ENCODE measurements at regions not wholly inside any gene's neighbourhood (a gene's known extent, or its start where the extent isn't known, plus 50 kb on each side); places are given as distances from the start of the nearest gene placed in this dataset.

- Histone ChIP-seq H3K14ac (ENCODE audit: low read length) (no peak overlapping the region), H3K4me1 (ENCODE audit: control insufficient read depth in 2 of 2, insufficient read depth in 1 of 2, low read depth in 1 of 2, low read length in 2 of 2) (no peaks in the 10 kb centered on the region), H3K27ac (replicated peaks; ENCODE audit: low read length) (no peak overlapping the region), H2BK15ac (ENCODE audit: low read length) (no peak overlapping the region), H2BK12ac (ENCODE audit: low read length) (no peak overlapping the region), H3K9ac (ENCODE audit: low read depth, low read length, poor library complexity) (no peak overlapping the region), H3K27me3 (ENCODE audit: control insufficient read depth in 3 of 3, insufficient read depth in 3 of 3, low read depth in 1 of 3, low read length in 3 of 3) (no peaks in the 10 kb centered on the region), H3K4ac (ENCODE audit: low read length) (no peak overlapping the region), H3K79me1 (ENCODE audit: low read depth, low read length) (no peaks in the 10 kb centered on the region), H2BK5ac (ENCODE audit: low read length) (no peak overlapping the region), H2BK120ac (ENCODE audit: low read depth, low read length) (no peak overlapping the region), H3K23ac (ENCODE audit: low read depth, low read length, poor library complexity) (no peak overlapping the region), H4K8ac (ENCODE audit: low read depth, low read length) (no peak overlapping the region), H3K9me3 (replicated peaks in 1 of 2; ENCODE audit: control insufficient read depth in 2 of 2, insufficient read depth in 1 of 2, low read depth in 1 of 2, low read length in 2 of 2) (no peaks in the 10 kb centered on the region), H3K4me3 (ENCODE audit: low read length in 2 of 2) (no peak overlapping the region), H3K4me2 (ENCODE audit: insufficient read depth, low read length, poor library complexity, severe bottlenecking) (no peak overlapping the region), H3K18ac (ENCODE audit: low read length) (no peak overlapping the region), H2AFZ (ENCODE audit: low read length) (no peak overlapping the region), H3K36me3 (replicated peaks in 1 of 2; ENCODE audit: control insufficient read depth in 2 of 2, insufficient read depth in 2 of 2, low read length in 2 of 2) (no peaks in the 10 kb centered on the region), H2AK5ac (ENCODE audit: low read depth, low read length) (no peak overlapping the region), H4K91ac (ENCODE audit: low read depth, low read length, poor library complexity) (no peak overlapping the region)
- DNase-seq (ENCODE audit: low spot score), result no peak
- no CpG with 5 or more reads among the region's 2 CpGs for WGBS, 2 donors (ENCODE audit: extremely low coverage in 2 of 2, insufficient read length in 2 of 2, insufficient replicate concordance in 1 of 2)
Measured at GRCh38 chrX:109793191-109793590, 60.1 kb upstream of the ACSL4 start.

DNA sequence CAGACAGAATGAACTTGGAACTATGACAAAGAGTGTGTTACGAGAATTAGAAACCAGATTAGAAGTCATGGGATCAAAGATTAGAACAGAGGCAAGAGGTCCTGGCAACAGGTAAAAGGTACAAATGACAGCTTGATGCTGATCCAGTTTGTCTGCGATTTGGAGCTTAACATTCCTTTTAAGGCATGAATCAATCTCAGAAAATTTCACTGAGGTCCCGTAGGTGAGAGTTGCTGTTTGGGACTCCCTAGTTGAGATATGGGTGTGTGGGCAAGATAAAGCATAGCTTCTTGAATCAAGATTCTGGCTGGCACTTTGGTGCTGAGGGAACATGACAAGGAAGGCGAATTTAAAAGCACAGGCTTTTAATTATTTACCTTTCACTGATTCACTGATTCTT is 62.6 kb upstream of the ACSL4 start:
- no peaks in the 10 kb centered on the region for H3K79me1 ChIP-seq (ENCODE audit: low read depth, low read length)
- no CpG with 5 or more reads among the region's 4 CpGs for WGBS, 2 donors (ENCODE audit: extremely low coverage in 2 of 2, insufficient read length in 2 of 2, insufficient replicate concordance in 1 of 2)
- no peak overlapping the region for H3K14ac ChIP-seq (ENCODE audit: low read length)
- no peaks in the 10 kb centered on the region for H3K9me3 ChIP-seq (replicated peaks in 1 of 2; ENCODE audit: control insufficient read depth in 2 of 2, insufficient read depth in 1 of 2, low read depth in 1 of 2, low read length in 2 of 2)
- no peak overlapping the region for H2BK120ac ChIP-seq (ENCODE audit: low read depth, low read length)
- H2BK12ac ChIP-seq (ENCODE audit: low read length), result no peak overlapping the region
- H3K4ac ChIP-seq (ENCODE audit: low read length), result no peak overlapping the region
- H3K4me3 ChIP-seq (ENCODE audit: low read length in 2 of 2), result no peak overlapping the region
- no peak overlapping the region for H2BK5ac ChIP-seq (ENCODE audit: low read length)
- no peak overlapping the region for H3K27ac ChIP-seq (replicated peaks; ENCODE audit: low read length)
- no peak for DNase-seq (ENCODE audit: low spot score)
- H3K9ac ChIP-seq (ENCODE audit: low read depth, low read length, poor library complexity), result no peak overlapping the region
- no peak overlapping the region for H3K18ac ChIP-seq (ENCODE audit: low read length)
- H3K4me2 ChIP-seq (ENCODE audit: insufficient read depth, low read length, poor library complexity, severe bottlenecking), result no peak overlapping the region
- no peak overlapping the region for H2AFZ ChIP-seq (ENCODE audit: low read length)
- no peak overlapping the region for H2AK5ac ChIP-seq (ENCODE audit: low read depth, low read length)
- no peaks in the 10 kb centered on the region for H3K27me3 ChIP-seq (ENCODE audit: control insufficient read depth in 3 of 3, insufficient read depth in 3 of 3, low read depth in 1 of 3, low read length in 3 of 3)
- H2BK15ac ChIP-seq (ENCODE audit: low read length), result no peak overlapping the region
- H3K4me1 ChIP-seq (ENCODE audit: control insufficient read depth in 2 of 2, insufficient read depth in 1 of 2, low read depth in 1 of 2, low read length in 2 of 2), result no peaks in the 10 kb centered on the region
- H4K91ac ChIP-seq (ENCODE audit: low read depth, low read length, poor library complexity), result no peak overlapping the region
- H3K36me3 ChIP-seq (replicated peaks in 1 of 2; ENCODE audit: control insufficient read depth in 2 of 2, insufficient read depth in 2 of 2, low read length in 2 of 2), result no peaks in the 10 kb centered on the region
- H3K23ac ChIP-seq (ENCODE audit: low read depth, low read length, poor library complexity), result no peak overlapping the region
- no peak overlapping the region for H4K8ac ChIP-seq (ENCODE audit: low read depth, low read length)

- no peak overlapping the region for H2BK15ac ChIP-seq (ENCODE audit: low read length)
Measured at GRCh38 chrX:109797311-109797975, 64.4 kb upstream of the ACSL4 start.

DNA sequence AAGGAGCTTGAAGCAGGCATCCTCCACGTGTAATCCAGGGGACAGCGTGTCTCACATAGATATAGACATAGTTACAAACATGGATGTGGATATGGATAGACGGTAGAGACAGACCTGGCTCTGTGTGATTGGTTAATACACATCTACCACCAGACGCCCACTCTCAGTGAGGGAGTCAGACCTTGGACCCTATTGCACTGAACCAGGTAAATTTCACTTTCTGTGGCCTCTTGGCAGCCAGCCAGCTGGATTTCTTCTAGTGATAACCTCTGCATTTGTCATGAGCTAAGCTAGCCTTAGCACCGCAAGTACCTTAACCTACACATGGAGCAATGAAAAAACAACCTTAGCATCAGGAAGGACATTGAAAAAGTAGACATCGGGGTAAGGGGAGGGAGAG is 79.2 kb upstream of the ACSL4 start:
- Histone ChIP-seq H2AFZ (ENCODE audit: low read length) (no peak overlapping the region), H4K8ac (ENCODE audit: low read depth, low read length) (no peak overlapping the region), H3K14ac (ENCODE audit: low read length) (no peak overlapping the region)

More at GRCh38 chrX:109797311-109797975, 64.4 kb upstream of the ACSL4 start:
- no peak overlapping the region for H3K27ac ChIP-seq (replicated peaks; ENCODE audit: low read length)
- H3K9me3 ChIP-seq (replicated peaks in 1 of 2; ENCODE audit: control insufficient read depth in 2 of 2, insufficient read depth in 1 of 2, low read depth in 1 of 2, low read length in 2 of 2), result no peaks in the 10 kb centered on the region
- H3K9ac ChIP-seq (ENCODE audit: low read depth, low read length, poor library complexity), result no peak overlapping the region
- H3K4ac ChIP-seq (ENCODE audit: low read length), result no peak overlapping the region
- no peak overlapping the region for H2BK120ac ChIP-seq (ENCODE audit: low read depth, low read length)
- H3K14ac ChIP-seq (ENCODE audit: low read length), result no peak overlapping the region
- no peak overlapping the region for H3K18ac ChIP-seq (ENCODE audit: low read length)
- no peak overlapping the region for H4K91ac ChIP-seq (ENCODE audit: low read depth, low read length, poor library complexity)
- no CpG with 5 or more reads among the region's 1 CpG for WGBS, 2 donors (ENCODE audit: extremely low coverage in 2 of 2, insufficient read length in 2 of 2, insufficient replicate concordance in 1 of 2)
- H2AK5ac ChIP-seq (ENCODE audit: low read depth, low read length), result no peak overlapping the region
- H3K79me1 ChIP-seq (ENCODE audit: low read depth, low read length), result no peaks in the 10 kb centered on the region
- H2AFZ ChIP-seq (ENCODE audit: low read length), result no peak overlapping the region
- H2BK5ac ChIP-seq (ENCODE audit: low read length), result no peak overlapping the region
- H4K8ac ChIP-seq (ENCODE audit: low read depth, low read length), result no peak overlapping the region
- no peak for DNase-seq (ENCODE audit: low spot score)
- no peak overlapping the region for H2BK12ac ChIP-seq (ENCODE audit: low read length)
- H3K23ac ChIP-seq (ENCODE audit: low read depth, low read length, poor library complexity), result no peak overlapping the region
- H3K4me3 ChIP-seq (ENCODE audit: low read length in 2 of 2), result no peak overlapping the region
- no peaks in the 10 kb centered on the region for H3K4me1 ChIP-seq (ENCODE audit: control insufficient read depth in 2 of 2, insufficient read depth in 1 of 2, low read depth in 1 of 2, low read length in 2 of 2)
- no peaks in the 10 kb centered on the region for H3K36me3 ChIP-seq (replicated peaks in 1 of 2; ENCODE audit: control insufficient read depth in 2 of 2, insufficient read depth in 2 of 2, low read length in 2 of 2)
- no peak overlapping the region for H3K4me2 ChIP-seq (ENCODE audit: insufficient read depth, low read length, poor library complexity, severe bottlenecking)
- H3K27me3 ChIP-seq (ENCODE audit: control insufficient read depth in 3 of 3, insufficient read depth in 3 of 3, low read depth in 1 of 3, low read length in 3 of 3), result no peaks in the 10 kb centered on the region

More for the DNA sequence above, 79.2 kb upstream of the ACSL4 start:
- no peaks in the 10 kb centered on the region for H3K9me3 ChIP-seq (replicated peaks in 1 of 2; ENCODE audit: control insufficient read depth in 2 of 2, insufficient read depth in 1 of 2, low read depth in 1 of 2, low read length in 2 of 2)
- H3K4ac ChIP-seq (ENCODE audit: low read length), result no peak overlapping the region
- H3K23ac ChIP-seq (ENCODE audit: low read depth, low read length, poor library complexity), result no peak overlapping the region
- H2BK120ac ChIP-seq (ENCODE audit: low read depth, low read length), result no peak overlapping the region
- no peak overlapping the region for H4K91ac ChIP-seq (ENCODE audit: low read depth, low read length, poor library complexity)
- no peaks in the 10 kb centered on the region for H3K36me3 ChIP-seq (replicated peaks in 1 of 2; ENCODE audit: control insufficient read depth in 2 of 2, insufficient read depth in 2 of 2, low read length in 2 of 2)
- no peak for DNase-seq (ENCODE audit: low spot score)
- no peak overlapping the region for H2BK15ac ChIP-seq (ENCODE audit: low read length)
- no peak overlapping the region for H2AK5ac ChIP-seq (ENCODE audit: low read depth, low read length)
- H3K4me2 ChIP-seq (ENCODE audit: insufficient read depth, low read length, poor library complexity, severe bottlenecking), result no peak overlapping the region
- no peak overlapping the region for H2BK12ac ChIP-seq (ENCODE audit: low read length)
- H3K4me1 ChIP-seq (ENCODE audit: control insufficient read depth in 2 of 2, insufficient read depth in 1 of 2, low read depth in 1 of 2, low read length in 2 of 2), result no peaks in the 10 kb centered on the region
- no peaks in the 10 kb centered on the region for H3K79me1 ChIP-seq (ENCODE audit: low read depth, low read length)
- H3K27me3 ChIP-seq (ENCODE audit: control insufficient read depth in 3 of 3, insufficient read depth in 3 of 3, low read depth in 1 of 3, low read length in 3 of 3), result peaks cover 0 to 26% (median 0%) of the 10 kb centered on the region in 3 experiments
- no peak overlapping the region for H3K9ac ChIP-seq (ENCODE audit: low read depth, low read length, poor library complexity)
- no peak overlapping the region for H2BK5ac ChIP-seq (ENCODE audit: low read length)
- no CpG with 5 or more reads among the region's 6 CpGs for WGBS, 2 donors (ENCODE audit: extremely low coverage in 2 of 2, insufficient read length in 2 of 2, insufficient replicate concordance in 1 of 2)
- no peak overlapping the region for H3K18ac ChIP-seq (ENCODE audit: low read length)
- no peak overlapping the region for H3K4me3 ChIP-seq (ENCODE audit: low read length in 2 of 2)
- H3K27ac ChIP-seq (replicated peaks; ENCODE audit: low read length), result no peak overlapping the region
